ENCODE measurements at regions not wholly inside any gene's neighbourhood (a gene's known extent, or its start where the extent isn't known, plus 50 kb on each side); places are given as distances from the start of the nearest gene placed in this dataset.

GRCh38 chr1:195569934-195570333 lies 1038.3 kb downstream of the KCNT2 start:
- TF ChIP-seq SPI1 (IDR thresholded peaks at IDR 0.05; ENCODE audit: borderline replicate concordance, low read depth) (no peak), CTCF (IDR thresholded peaks at IDR 0.05; ENCODE audit: insufficient read depth, low read length) (no peak), GABPA (IDR thresholded peaks at IDR 0.05; ENCODE audit: low read depth) (no peak), REST (IDR thresholded peaks at IDR 0.05; ENCODE audit: insufficient replicate concordance, low read depth) (no peak), POLR2AphosphoS5 (IDR thresholded peaks at IDR 0.05; ENCODE audit: low read depth) (no peak)
- H3K4me3 ChIP-seq (replicated peaks; ENCODE audit: insufficient read depth, low read length), result no peak overlapping the region
- H3K27ac ChIP-seq (replicated peaks), result no peak overlapping the region
- no peaks in the 10 kb centered on the region for H3K27me3 ChIP-seq (ENCODE audit: insufficient read depth, poor library complexity, severe bottlenecking)
- DNase-seq (ENCODE audit: low read depth in 1 of 2, low spot score in 1 of 2), result no peak

- Histone ChIP-seq H3K27ac (replicated peaks) (no peak overlapping the region), H3K27me3 (ENCODE audit: insufficient read depth, poor library complexity, severe bottlenecking) (no peaks in the 10 kb centered on the region), H3K4me3 (replicated peaks; ENCODE audit: insufficient read depth, low read length) (no peak overlapping the region)
- DNase-seq (ENCODE audit: low read depth in 1 of 2, low spot score in 1 of 2), result no peak
- TF ChIP-seq POLR2AphosphoS5 (IDR thresholded peaks at IDR 0.05; ENCODE audit: low read depth) (no peak), CTCF (IDR thresholded peaks at IDR 0.05; ENCODE audit: insufficient read depth, low read length) (no peak)
These were observed 1039.9 kb downstream of the KCNT2 start for GRCh38 chr1:195568389-195568788.

GRCh38 chr1:195562074-195562473 lies 1046.2 kb downstream of the KCNT2 start:
- no peak overlapping the region for H3K4me3 ChIP-seq (replicated peaks; ENCODE audit: insufficient read depth, low read length)
- no peak for DNase-seq (ENCODE audit: low read depth in 1 of 2, low spot score in 1 of 2)
- no peak for TF ChIP-seq SPI1 (IDR thresholded peaks at IDR 0.05; ENCODE audit: borderline replicate concordance, low read depth)
- no peak for TF ChIP-seq POLR2AphosphoS5 (IDR thresholded peaks at IDR 0.05; ENCODE audit: low read depth)
- TF ChIP-seq REST (IDR thresholded peaks at IDR 0.05; ENCODE audit: insufficient replicate concordance, low read depth), result no peak
- no peak overlapping the region for H3K27ac ChIP-seq (replicated peaks)
- no peaks in the 10 kb centered on the region for H3K27me3 ChIP-seq (ENCODE audit: insufficient read depth, poor library complexity, severe bottlenecking)

- no peak for DNase-seq (ENCODE audit: low read depth in 1 of 2, low spot score in 1 of 2)
- no peak overlapping the region for H3K4me3 ChIP-seq (replicated peaks; ENCODE audit: insufficient read depth, low read length)
- TF ChIP-seq SPI1 (IDR thresholded peaks at IDR 0.05; ENCODE audit: borderline replicate concordance, low read depth) (no peak), CTCF (IDR thresholded peaks at IDR 0.05; ENCODE audit: insufficient read depth, low read length) (no peak), POLR2AphosphoS5 (IDR thresholded peaks at IDR 0.05; ENCODE audit: low read depth) (no peak), REST (IDR thresholded peaks at IDR 0.05; ENCODE audit: insufficient replicate concordance, low read depth) (no peak), GABPA (IDR thresholded peaks at IDR 0.05; ENCODE audit: low read depth) (no peak)
- H3K27ac ChIP-seq (replicated peaks), result no peak overlapping the region
- no peaks in the 10 kb centered on the region for H3K27me3 ChIP-seq (ENCODE audit: insufficient read depth, poor library complexity, severe bottlenecking)
These were observed 1058.0 kb downstream of the KCNT2 start for GRCh38 chr1:195550071-195550862.

Data from HL-60 (cell line).